ENCODE measurements at regions not wholly inside any gene's neighbourhood (a gene's known extent, or its start where the extent isn't known, plus 50 kb on each side); places are given as distances from the start of the nearest gene placed in this dataset.

- DNase-seq (ENCODE audit: extremely low read depth in 1 of 4, low spot score in 3 of 4), result no peak
- ChIA-PET POLR2A (no interaction called here), CTCF (ENCODE audit: low intra/inter-chr PET ratio) (no interaction called here)
- no peak for FAIRE-seq
- TF ChIP-seq FOXK1 (CRISPR knock-in tag; IDR thresholded peaks at IDR 0.05; ENCODE audit: borderline replicate concordance) (no peak), TBP (optimal IDR thresholded peaks at IDR 0.05; ENCODE audit: low read depth, low read length) (no peak), NRF1 (conservative IDR thresholded peaks at IDR 0.05 in 1 of 2, IDR thresholded peaks at IDR 0.05 in 1 of 2) (no peak), LARP7 (IDR thresholded peaks at IDR 0.05) (no peak)
- H3K27ac ChIP-seq (ENCODE audit: extremely low read depth, low read depth, low read length), result no peak overlapping the region
- no TSS peak for BruUV-seq (replicated peaks)
- no peak overlapping the region for H2AFZ ChIP-seq (ENCODE audit: low read depth, low read length)
- no peaks in the 10 kb centered on the region for H4K20me1 ChIP-seq (replicated peaks; ENCODE audit: control insufficient read depth, insufficient read depth, low read length)
- no peak for ATAC-seq
- H3K4me1 ChIP-seq (replicated peaks in 1 of 2; ENCODE audit: control insufficient read depth in 2 of 2, insufficient read depth in 2 of 2, low read length in 2 of 2), result no peaks in the 10 kb centered on the region
- H3K79me2 ChIP-seq (ENCODE audit: control insufficient read depth, insufficient read depth, low read length), result no peaks in the 10 kb centered on the region
- no peaks in the 10 kb centered on the region for H3K36me3 ChIP-seq (ENCODE audit: control insufficient read depth, insufficient read depth, low read length)
- in situ Hi-C loops (cut with MboI) (no loop called here), intact Hi-C loops (cut with micrococcal nuclease) (no loop called here)
- H3K4me2 ChIP-seq (ENCODE audit: insufficient read depth, low read length), result no peak overlapping the region
- no peaks in the 10 kb centered on the region for H3K9me1 ChIP-seq (ENCODE audit: control insufficient read depth, insufficient read depth, low read length)
- no peak overlapping the region for H3K4me3 ChIP-seq
- WGBS (ENCODE audit: insufficient coverage, low coverage, missing lambda C conversion rate), result 0% methylated on average over 1 of the region's 1 CpG
- no peaks in the 10 kb centered on the region for H3K9me3 ChIP-seq (replicated peaks; ENCODE audit: control insufficient read depth, insufficient read depth, low read depth, low read length)
- H3K9ac ChIP-seq (ENCODE audit: insufficient read depth in 1 of 2, low read depth in 2 of 2, low read length in 2 of 2), result no peak overlapping the region
- peaks cover 0 to 5% of the 10 kb centered on the region in 2 experiments; a peak in 2 of 5 replicates for H3K27me3 ChIP-seq (ENCODE audit: control insufficient read depth in 2 of 2, insufficient read depth in 2 of 2, low read length in 2 of 2)
These were observed 53.9 kb upstream of the SEC11C start for GRCh38 chr18:59085797-59086196.

GRCh38 chr18:59086522-59086921 is 53.2 kb upstream of the SEC11C start:
- H3K9me1 ChIP-seq (ENCODE audit: control insufficient read depth, insufficient read depth, low read length), result no peaks in the 10 kb centered on the region
- H3K9ac ChIP-seq (ENCODE audit: insufficient read depth in 1 of 2, low read depth in 2 of 2, low read length in 2 of 2), result no peak overlapping the region
- DNase-seq (ENCODE audit: extremely low read depth in 1 of 4, low spot score in 3 of 4) (no peak), FAIRE-seq (no peak), ATAC-seq (no peak)
- no peaks in the 10 kb centered on the region for H3K79me2 ChIP-seq (ENCODE audit: control insufficient read depth, insufficient read depth, low read length)
- intact Hi-C loops (cut with micrococcal nuclease), result no loop called here
- no peak overlapping the region for H2AFZ ChIP-seq (ENCODE audit: low read depth, low read length)
- no peak overlapping the region for H3K4me3 ChIP-seq
- no TSS peak for BruUV-seq (replicated peaks)
- no peaks in the 10 kb centered on the region for H3K9me3 ChIP-seq (replicated peaks; ENCODE audit: control insufficient read depth, insufficient read depth, low read depth, low read length)
- no peak overlapping the region for H3K4me2 ChIP-seq (ENCODE audit: insufficient read depth, low read length)
- H3K36me3 ChIP-seq (ENCODE audit: control insufficient read depth, insufficient read depth, low read length), result no peaks in the 10 kb centered on the region
- in situ Hi-C loops (cut with MboI), result no loop called here
- ChIA-PET POLR2A (interaction anchor here (0.7 kb wide), 1 partner anchor 38 kb away, joined by 4 read pairs; no protein-coding TSS in a partner anchor), CTCF (ENCODE audit: low intra/inter-chr PET ratio) (no interaction called here)
- H4K20me1 ChIP-seq (replicated peaks; ENCODE audit: control insufficient read depth, insufficient read depth, low read length), result no peaks in the 10 kb centered on the region
- no peaks in the 10 kb centered on the region for H3K4me1 ChIP-seq (replicated peaks in 1 of 2; ENCODE audit: control insufficient read depth in 2 of 2, insufficient read depth in 2 of 2, low read length in 2 of 2)
- H3K27ac ChIP-seq (ENCODE audit: extremely low read depth, low read depth, low read length), result no peak overlapping the region
- H3K27me3 ChIP-seq (ENCODE audit: control insufficient read depth in 2 of 2, insufficient read depth in 2 of 2, low read length in 2 of 2), result peaks cover 0 to 5% of the 10 kb centered on the region in 2 experiments; a peak in 2 of 5 replicates
- WGBS (ENCODE audit: insufficient coverage, low coverage, missing lambda C conversion rate), result 0% methylated on average over 4 of the region's 4 CpGs
- TF ChIP-seq ZNF280B (CRISPR knock-in tag; IDR thresholded peaks at IDR 0.05) (no peak), ZNF407 (IDR thresholded peaks at IDR 0.05; ENCODE audit: low read depth) (no peak), ZNF134 (CRISPR knock-in tag; conservative IDR thresholded peaks at IDR 0.05) (no peak)
